Suppressor macrophage (primary cell): ENCODE measurements at regions not wholly inside any gene's neighbourhood (a gene's known extent, or its start where the extent isn't known, plus 50 kb on each side); places are given as distances from the start of the nearest gene placed in this dataset.

ENCODE experiments used
- DNase-seq, 4 experiments: peaks; one replicate each; pipeline ENCODE4 v3.0.0-alpha.2; 2020 to 2022

DNA sequence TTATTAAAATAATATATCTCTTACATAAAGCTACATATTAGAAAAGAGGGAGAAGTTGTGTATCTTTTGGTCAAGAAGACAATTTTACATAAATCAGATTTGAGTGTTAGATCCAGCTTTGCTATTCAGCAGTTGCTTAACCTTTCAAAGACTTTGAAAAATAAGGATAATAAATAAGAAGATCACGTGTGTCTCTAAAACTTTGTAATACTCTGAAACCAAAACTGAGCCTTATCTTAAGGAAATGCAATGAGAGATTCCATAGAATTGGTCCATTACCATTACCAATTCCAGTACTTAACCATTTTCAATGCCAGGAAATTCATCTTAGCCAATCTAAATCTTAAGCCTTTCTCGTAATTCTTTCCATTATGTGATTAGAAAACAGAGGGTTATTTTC is 89.2 kb upstream of the COL5A2 start:
- DNase-seq, result no peak

DNA sequence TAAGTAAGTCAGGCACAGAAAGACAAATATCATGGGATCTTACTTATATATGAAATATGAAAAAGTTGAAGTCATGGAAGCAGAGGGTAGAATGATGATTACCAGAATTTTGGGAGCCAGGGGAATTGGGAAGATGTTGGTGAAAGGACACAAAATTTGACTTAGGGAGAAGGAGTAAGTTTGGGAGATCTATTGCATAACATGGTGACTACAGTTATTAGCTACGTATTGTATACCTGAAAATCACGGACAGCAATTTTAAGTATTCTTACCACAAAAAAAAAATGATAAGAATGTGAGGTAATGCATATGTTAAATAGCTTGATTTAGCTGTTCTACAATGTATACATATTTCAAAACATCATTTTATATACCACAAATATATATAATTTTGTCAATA is 94.2 kb upstream of the COL5A2 start:
- DNase-seq, result no peak

DNA sequence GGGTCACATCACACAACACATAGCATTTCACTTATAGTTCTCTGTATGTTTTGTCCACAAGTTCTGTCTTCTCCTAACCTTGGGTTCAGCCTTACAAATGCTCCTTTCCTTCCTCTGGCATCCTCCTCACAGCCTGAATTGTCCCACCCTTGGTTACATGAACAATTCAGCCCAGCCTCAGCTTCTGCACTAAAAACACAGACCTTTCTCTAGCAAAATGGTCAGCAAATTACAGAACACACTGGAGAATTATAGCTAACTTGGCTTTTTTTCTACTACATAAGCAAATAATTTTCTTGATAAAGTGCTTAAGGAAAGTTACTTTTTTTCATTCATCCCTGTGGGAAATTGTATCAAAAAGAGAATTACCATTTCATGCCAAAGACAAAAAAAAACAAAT is 94.8 kb upstream of the COL5A2 start:
- no peak for DNase-seq

DNA sequence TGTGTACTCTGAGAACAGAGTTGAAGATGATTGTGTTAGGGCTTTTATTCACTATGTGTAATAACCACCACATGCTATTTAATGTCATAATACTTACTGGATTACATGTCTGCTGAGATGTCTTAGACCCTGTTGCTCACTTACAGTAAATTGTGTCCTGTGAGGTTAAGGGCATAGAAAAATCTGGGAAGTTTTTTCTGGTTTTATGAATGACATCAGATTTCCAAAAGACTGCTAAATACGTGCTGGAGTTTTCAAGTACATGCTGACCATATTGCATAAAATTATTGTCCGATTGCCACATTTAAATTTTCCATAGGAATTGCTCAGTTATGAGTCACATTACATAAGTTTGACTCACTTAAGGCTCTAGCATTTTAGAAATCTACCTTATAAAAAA is 96.7 kb upstream of the COL5A2 start:
- DNase-seq, result peak in 1 of 4 experiments; percentile 1

DNA sequence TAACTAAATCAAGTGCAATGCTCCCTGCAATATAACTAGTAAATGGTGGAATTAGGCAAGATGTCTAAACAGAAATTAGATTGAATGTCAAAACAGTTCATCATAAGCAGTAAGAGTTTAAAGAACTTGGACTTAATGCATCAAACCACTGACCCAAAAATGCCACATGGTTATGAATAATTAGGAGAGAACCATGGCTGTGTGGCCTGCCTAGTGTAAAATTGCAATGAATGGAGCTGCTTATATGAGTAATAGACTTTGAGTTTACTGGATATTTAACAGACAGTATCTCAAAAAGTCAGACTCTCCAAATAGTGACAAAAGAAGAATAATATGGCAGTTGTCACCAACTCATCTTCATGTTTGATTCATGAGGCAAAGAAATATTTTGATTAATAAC is 101.6 kb upstream of the COL5A2 start:
- DNase-seq, result no peak

DNA sequence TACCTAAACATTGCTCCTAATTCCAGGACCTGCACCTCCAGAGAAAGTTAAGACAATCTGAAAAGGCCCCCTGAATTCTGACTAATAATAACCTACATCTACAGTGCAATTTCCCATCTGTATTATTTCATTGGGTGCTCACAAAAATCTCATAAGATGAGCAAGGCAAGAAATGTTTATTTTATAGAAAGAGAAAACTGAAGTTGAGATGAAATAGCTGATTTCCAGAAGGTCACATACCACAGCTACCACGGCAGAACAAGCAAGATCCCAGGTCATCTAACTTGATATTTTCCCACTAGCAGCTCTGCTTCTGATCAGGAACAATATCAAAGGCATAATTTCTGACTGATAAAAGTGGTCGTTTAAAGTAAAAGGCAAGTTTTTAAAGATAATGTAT is 105.8 kb upstream of the COL5A2 start:
- DNase-seq, result no peak

DNA sequence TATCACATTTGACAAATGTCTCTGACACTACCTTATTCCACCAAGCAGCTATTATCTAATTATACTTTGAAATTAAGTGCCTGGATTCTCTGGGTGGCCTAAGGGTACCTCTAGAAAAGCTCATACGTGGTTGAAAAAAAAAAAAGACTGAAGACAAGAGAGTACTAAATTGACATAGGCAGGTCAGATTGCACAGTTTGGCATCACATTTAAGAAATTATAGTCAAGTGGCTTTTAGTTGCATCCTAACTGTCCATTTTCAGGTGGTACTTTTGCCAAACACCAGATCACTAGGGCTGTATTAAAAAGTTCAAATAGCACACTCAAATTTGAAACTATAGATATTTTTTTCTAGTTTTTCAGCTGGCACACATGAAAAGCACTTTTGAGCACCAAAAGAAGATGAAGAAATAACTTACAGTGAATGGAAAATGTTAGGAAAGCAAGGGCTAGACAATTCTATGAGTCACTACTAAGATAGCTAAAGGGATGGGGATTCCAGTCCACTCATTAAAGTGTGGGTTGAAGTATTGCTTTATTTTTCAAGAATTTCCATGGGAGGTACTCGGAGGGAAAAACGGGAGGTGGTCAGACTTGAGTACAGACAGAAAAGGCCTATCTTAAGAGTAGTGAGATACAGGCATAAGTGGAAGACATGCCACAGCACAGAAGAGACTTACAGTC is 106.5 kb upstream of the COL5A2 start:
- DNase-seq, result no peak

DNA sequence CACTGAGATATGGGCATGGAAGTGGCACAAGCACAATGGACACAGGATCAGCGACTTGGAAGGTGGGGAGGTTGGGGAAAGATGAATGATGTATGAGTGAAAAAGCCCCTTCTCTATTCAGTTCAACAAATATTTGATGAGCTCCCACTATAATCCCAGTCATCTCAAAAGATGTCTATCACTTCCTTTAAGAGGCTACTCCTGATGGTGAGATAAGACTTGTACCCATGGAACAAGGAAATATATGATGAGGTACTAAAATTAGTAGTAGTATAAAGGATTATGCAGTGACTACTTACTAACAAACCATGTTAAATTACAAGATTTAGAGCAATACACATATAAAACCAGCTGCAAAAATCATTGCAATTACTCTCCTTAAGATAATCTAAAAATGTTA is 107.8 kb upstream of the COL5A2 start:
- DNase-seq, result no peak

DNA sequence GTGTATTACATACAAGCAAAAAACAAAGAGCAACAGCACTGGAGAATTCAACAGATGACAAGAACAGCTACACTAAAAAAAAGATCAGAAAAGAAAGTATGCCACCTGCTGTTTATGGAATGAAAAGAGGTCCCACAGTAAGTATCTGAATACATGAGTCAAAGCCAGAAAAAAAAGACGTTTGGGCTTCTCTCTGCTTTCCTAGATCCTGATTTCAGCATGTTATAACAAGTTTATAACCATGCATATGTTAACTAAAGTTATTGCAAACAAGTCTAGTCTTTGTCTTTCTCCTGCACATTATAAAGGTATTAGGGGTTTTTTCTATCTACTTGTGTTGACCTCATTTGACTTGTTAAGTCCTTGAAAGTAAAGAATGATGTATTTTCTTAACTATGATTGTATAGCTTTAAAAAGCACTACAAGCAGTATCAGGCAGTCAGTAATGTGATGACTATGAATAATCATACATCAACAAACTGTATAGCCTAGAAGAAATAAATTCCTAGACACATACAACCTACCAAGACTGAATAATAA is 108.5 kb upstream of the COL5A2 start:
- DNase-seq, result peak in 2 of 4 experiments; percentile 1 to 4

DNA sequence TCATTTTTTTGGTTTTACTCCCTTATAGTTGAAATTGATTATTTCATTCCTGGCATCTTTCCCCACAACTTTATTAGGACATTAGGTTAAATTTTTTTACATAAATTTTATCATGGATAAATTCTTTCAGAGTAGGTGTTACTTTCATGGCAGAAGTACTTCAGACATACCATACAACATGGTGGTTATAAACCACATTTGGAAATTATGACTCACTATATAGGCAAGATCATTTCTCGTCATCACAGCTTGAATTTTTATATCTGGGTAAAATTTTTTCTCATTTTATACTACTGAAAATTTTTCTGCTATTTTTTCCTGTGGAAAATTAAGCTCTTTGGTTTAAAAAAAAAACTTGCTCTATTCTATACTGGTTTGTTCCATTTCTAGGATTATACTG is 111.9 kb upstream of the COL5A2 start:
- no peak for DNase-seq

DNA sequence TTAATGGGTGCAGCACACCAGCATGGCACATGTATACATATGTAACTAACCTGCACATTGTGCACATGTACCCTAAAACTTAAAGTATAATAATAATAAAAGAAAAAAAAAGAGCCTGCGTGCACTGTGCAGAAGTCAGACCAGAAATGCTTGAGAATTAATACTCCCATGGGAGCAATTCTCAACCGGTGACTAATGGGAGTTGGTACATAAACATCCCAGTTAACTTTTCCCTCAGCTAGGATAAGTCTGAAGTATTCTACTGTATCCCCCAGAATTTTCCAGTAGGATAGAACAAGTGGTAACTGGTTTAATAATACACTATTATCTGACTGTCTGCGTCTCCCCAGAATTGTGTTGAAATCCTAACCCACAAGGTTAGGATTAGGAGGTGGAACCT is 113.6 kb upstream of the COL5A2 start:
- no peak for DNase-seq

DNA sequence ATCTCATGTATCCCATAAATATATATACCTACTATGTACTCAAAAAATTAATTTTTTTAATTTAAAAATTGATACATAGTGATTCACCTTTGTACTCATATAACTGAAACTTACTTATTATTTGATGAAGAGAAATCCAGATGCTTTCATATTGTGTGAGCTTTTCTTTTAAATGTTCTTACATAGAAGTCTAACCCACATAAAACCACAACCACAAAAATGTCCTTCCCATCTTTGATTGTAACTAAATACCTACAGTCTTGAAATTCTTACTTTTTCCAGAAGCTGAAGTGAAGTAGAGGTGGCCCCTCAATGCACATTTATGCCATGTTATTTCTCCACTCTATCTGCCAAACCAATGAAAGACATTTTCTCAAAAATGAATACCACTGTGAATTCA is 117.9 kb upstream of the COL5A2 start:
- no peak for DNase-seq

DNA sequence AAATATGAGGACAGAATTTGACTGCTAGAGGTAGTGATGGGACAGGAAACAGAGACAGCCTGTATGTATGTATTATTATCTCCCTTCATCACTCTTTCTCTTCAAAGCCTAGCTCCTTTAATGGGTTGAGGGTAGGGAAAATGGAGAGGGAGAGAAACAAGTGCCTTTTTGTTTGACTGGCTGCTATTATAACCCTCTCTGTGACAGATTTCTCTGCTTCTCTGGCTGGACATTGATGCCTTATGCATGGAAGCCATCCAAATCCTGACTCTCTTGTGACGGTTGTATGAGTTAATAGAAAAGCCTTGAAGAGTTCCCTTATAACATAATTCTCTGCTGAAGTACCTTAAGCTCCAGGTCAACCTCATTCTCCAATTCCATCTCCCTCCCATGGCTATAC is 118.5 kb upstream of the COL5A2 start:
- DNase-seq, result no peak

DNA sequence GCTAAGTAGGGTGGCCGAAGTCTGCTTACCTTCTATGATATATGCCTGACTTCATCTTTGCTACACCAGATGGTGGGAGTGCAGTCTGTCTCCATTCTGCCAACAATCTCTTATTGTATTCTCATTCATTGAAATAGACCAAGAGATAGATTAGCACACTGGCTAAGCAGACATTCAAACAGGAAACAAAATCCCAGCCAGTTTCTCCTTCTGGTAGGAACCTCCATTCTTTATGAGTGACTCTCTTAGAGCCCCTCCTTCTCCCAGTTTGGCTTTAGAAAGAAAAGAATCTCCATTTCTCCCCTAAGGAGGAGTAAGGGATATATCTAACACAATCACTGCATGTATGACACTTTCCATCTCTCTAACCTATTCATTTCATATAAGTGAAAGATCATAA is 118.9 kb upstream of the COL5A2 start:
- DNase-seq, result no peak

DNA sequence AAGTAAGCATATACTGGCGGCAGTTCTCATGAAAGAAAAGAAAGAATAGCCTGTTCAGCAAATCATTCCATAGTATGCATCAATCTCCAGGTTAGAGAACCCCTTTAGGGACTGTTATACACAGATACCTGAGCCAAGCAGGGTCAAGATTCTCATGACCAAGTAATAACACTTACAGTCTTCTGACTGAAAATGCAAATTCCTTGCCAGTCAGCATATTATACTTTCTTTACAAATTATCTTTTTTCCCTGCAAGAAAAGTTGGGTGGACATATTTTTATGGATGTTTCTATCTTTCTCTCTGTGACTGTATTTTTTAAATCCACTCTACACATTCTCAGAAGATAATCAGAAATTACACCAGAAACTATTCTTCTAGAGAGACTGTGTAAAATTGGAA is 120.4 kb upstream of the COL5A2 start:
- no peak for DNase-seq

DNA sequence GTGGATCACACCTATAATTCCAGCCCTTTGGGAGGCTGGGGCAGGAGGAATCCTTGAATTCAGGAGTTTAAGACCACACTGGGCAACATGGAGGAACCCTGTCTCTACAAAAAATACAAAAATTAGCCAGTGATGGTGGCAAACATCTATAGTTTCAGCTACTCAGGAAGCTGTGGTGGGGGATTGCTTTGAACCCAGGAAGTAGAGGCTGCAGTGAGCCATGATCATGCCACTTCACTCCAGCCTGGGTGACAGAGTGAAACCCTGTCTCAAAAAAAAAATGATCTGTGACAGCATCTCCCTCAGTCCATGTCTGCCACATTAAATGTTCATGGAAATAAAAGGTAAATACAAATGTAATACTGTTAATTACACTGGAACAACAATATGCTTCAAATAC is 121.4 kb upstream of the COL5A2 start:
- DNase-seq, result no peak

DNA sequence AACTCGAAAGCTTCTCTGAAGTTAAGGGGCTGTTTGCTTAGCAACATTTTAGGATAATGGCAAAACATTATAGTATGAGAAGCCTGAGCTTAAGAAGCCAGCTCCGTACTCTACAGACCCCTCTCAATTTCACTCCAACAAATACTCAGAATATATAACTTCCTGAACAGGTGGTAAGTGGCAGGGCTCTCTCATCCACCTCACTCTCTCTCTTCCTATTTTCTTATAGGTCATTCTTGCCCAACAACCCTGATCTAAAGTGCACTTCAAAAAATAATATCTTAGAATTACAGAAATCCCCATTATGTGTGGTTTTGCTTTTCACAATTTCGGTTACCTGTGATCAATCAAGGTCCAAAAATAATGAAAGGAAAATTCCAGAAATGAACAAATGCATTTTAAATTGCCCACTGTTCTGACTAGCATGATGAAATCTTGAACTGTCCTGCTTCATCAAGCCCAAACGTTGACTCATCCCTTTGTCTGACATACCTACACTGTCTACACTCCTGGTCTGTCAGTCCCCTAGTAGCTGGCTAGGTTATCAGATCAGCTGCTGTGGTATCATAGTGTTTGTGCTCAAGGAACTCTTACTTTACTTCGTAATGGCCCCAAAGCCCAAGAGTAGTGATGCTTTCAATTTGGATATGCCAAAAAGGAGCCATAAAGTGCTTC is 122.8 kb upstream of the COL5A2 start:
- no peak for DNase-seq

DNA sequence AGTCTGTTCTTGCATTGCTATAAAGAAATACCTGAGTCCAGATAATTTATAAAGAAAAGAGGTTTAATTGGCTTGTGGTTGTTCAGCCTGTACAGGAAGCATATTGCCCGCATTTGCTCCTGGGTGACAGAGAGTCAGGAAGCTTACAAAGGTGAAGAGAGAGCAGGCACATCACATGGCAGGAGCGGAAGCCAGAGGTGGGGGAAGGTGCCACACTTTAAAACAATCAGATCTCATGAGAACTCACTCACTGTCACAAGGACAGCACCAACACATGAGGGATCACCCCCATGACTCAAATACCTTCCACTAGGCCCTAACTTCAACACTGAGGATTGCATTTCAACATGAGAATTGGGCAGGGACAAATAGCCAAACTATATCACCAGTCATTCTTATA is 124.8 kb upstream of the COL5A2 start:
- peak in 1 of 4 experiments; percentile 3 for DNase-seq

DNA sequence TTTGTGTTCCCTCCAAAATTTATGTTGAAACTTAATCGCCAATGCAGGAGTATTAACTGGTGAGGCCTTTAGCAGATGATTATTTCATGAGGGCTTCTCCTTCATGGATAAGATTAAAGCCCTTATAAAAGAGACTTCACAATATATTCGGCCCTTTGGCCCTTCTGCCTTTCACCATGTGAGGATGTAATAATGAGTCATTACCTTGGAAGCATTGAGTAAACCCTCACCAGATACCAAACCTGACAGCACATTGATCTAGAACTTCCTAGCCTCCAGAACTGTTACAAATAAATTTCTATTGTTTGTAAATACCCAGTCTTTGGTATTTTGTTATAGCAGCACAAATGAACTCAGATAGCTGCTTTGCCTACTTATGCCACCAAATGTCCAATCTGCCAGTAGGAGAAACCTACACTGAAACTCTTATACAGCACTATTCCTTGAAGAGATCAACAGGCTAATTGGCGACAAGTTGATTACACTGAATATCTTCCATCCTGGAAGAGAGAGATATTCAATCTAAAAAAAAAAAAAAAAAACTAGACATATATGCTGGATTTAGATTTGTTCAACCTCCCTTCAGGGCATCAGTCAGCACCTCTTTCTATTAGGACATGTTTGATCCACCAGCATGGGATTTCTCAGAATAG is 125.9 kb upstream of the COL5A2 start:
- no peak for DNase-seq

DNA sequence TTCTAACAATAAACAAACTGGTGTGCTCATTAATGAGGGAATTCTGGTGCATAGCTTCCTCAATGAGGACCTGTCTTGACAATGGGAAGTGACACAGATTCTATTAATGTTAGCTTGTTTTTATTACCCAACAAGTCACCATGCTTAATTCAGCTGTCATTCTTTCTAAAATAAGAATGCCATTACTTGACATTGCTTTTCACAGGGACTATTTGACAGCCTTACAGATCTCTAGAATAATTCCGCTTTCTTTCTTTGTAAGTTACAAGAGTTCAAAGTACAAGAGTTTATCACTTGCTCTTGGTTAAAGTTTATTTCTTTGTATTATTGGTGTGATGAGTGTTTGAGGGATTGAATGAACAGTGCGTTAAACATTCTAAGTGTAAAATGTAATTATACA is 127.0 kb upstream of the COL5A2 start:
- DNase-seq, result no peak

DNA sequence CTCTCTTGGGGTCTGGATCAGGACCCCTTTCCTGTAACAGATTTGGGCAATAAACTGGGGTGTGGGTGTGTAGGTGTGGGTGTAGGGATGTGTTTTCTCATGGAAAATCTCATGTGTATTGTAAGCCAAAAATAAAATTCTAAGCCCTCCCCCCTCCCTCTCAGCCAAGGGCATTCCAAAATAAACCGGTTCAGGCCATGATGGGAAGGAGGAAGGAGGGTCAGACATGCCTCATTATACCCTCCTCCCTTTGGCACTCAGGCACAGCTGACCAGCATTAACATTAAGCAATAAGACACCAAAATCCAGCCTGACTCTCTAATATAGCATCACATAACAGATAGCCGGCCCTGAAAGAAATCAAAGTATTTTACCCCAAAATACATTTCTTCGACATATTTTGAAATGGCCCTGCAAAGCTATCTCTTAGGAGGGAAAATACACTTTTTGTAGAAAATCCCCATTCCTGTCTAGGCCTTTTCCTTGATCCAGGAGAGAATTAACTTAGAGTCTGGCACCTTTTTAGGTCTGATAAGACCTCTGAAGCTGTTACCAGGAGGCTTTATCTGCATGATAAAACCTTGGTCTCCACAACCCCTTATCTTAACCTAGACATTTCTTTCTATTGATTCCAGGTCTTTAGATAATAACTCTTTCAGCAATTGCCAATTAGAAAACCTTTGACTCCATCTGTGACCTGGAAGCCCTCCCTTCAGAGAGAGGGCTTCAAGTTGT is 128.7 kb upstream of the COL5A2 start:
- no peak for DNase-seq

DNA sequence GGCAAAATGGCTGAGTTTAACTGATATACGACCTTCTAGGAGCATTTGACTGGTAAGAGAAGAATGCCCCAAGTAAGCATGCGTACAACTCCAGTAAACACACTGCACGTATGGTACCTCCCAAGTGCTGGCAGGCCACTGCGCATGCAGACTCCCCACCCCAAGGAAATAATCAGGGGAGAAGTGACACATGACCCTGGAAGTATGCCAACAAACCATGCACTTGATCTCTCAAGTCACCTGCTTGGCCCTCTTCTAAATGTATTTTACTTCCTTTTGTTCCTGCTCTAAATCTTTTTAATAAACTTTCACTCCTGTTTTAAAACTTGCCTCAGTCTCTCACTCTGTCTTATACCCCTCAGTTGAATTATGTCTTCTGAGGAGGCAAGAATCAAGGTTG is 129.8 kb upstream of the COL5A2 start:
- no peak for DNase-seq

DNA sequence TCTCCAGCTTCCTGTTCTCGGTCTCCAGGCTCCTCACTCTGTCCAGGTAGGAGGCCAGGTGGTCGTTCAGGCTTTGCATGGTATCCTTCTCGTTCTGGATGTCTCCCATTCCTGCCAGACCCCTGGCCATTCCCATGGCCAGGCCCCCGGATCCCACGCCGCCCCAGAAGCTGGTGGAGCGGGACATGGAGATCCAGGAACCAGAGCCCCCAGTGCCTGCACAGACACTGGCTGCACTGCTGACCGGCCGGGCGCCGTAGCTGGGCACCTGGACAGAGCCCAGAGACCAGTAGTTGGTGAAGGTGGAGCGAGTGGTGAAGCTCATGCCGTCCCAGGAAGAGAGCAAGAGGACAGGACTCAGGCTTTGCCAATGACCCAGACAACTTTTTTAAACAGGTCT is 129.1 kb upstream of the WDR75 start:
- DNase-seq, result no peak
